ENCODE measurements at regions not wholly inside any gene's neighbourhood (a gene's known extent, or its start where the extent isn't known, plus 50 kb on each side); places are given as distances from the start of the nearest gene placed in this dataset.

- no peak overlapping the region; the same call in 1 of the 2 replicates for H3K27ac ChIP-seq (ENCODE audit: low read depth)
- H3K9me2 ChIP-seq (ENCODE audit: insufficient read depth): peaks cover 3% of the 10 kb centered on the region; the same call in 1 of the 2 replicates
- H3K27ac Mint-ChIP-seq: no peak overlapping the region
Observed at GRCh38 chr7:124480036-124480820, 285.4 kb downstream of the GPR37 start.

More at GRCh38 chr7:124480036-124480820, 285.4 kb downstream of the GPR37 start:
- H3K79me2 ChIP-seq (replicated peaks; ENCODE audit: insufficient read depth): no peaks in the 10 kb centered on the region
- DNase-seq (ENCODE audit: low spot score) (peak; percentile 1), ATAC-seq (no peak)
- no peaks in the 10 kb centered on the region for H3K27me3 ChIP-seq (ENCODE audit: insufficient read depth)
- H3K27me3 Mint-ChIP-seq (ENCODE audit: insufficient read depth, low read depth, poor library complexity): no peaks in the 10 kb centered on the region
- no peaks in the 10 kb centered on the region for H3F3A ChIP-seq (replicated peaks; ENCODE audit: low read depth)
- no peaks in the 10 kb centered on the region for H3K36me3 ChIP-seq (ENCODE audit: insufficient read depth)
- H3K4me3 ChIP-seq: no peak overlapping the region
- no peaks in the 10 kb centered on the region for H4K20me1 ChIP-seq (replicated peaks; ENCODE audit: insufficient read depth)
- H3K4me1 Mint-ChIP-seq: no peaks in the 10 kb centered on the region; the same call in 2 of the 3 replicates
- TF ChIP-seq EZH2 (IDR thresholded peaks at IDR 0.05; ENCODE audit: low read depth, unreplicated experiment): no peak
- TF ChIP-seq EZH2phosphoT487 (IDR thresholded peaks at IDR 0.05; ENCODE audit: unreplicated experiment): no peak
- no peak for TF ChIP-seq POLR2AphosphoS5 (IDR thresholded peaks at IDR 0.05; ENCODE audit: low read depth)
- no peak for TF ChIP-seq ZNF114 (CRISPR knock-in tag; IDR thresholded peaks at IDR 0.05)
- TF ChIP-seq REST (IDR thresholded peaks at IDR 0.05; ENCODE audit: unreplicated experiment): no peak
- TF ChIP-seq ETS1 (IDR thresholded peaks at IDR 0.05): no peak
- TF ChIP-seq STAT1 (IDR thresholded peaks at IDR 0.05; ENCODE audit: unreplicated experiment): no peak
- TF ChIP-seq ZNF331 (CRISPR knock-in tag; IDR thresholded peaks at IDR 0.05; ENCODE audit: low read depth): no peak
- TF ChIP-seq ZNF462 (CRISPR knock-in tag; IDR thresholded peaks at IDR 0.05): no peak
- no peak for TF ChIP-seq NANOG (IDR thresholded peaks at IDR 0.05; ENCODE audit: borderline replicate concordance)
- no peak for TF ChIP-seq CTCF (conservative IDR thresholded peaks at IDR 0.05; ENCODE audit: low read depth in 2 of 2)
- TF ChIP-seq JUNB (IDR thresholded peaks at IDR 0.05; ENCODE audit: unreplicated experiment): no peak
- H3K4me3 Mint-ChIP-seq: no peak overlapping the region
- H2AFZ ChIP-seq: peak overlapping the region; percentile 70; the same call in 1 of the 2 replicates
- no peaks in the 10 kb centered on the region for H3K36me3 Mint-ChIP-seq (ENCODE audit: low read depth)
- H3K4me1 ChIP-seq (ENCODE audit: insufficient read depth): 0 out of 2 replicates have a peak, but pooled peaks cover 6% of the 10 kb centered on the region
- H3K9me3 Mint-ChIP-seq: no peaks in the 10 kb centered on the region; the same call in 2 of the 3 replicates
- H3K4me2 ChIP-seq: no peak overlapping the region

All from GM23338 (cell line).